HCT116 (cell line): ENCODE measurements at regions not wholly inside any gene's neighbourhood (a gene's known extent, or its start where the extent isn't known, plus 50 kb on each side); places are given as distances from the start of the nearest gene placed in this dataset.

Source experiments
- ATAC-seq: fragments of 200-7000 bp; cut with Tn5 transposase; 2 replicates; pipeline ENCODE4 v1.9.1; 2020; ENCODE audit warnings: mild to moderate bottlenecking, moderate library complexity
- BruUV-seq: library from RNA; stranded (reverse); fragments of 400-500 nt; replicated peaks from 2 replicates; lab custom pipeline; 2021; lab: Mats Ljungman, UMichigan
- CTCF ChIA-PET: fragments of 300-600 bp; sonication (Branson Sonifier 250); formaldehyde crosslinking; loops from one replicate; lab custom pipeline; 2021; ENCODE audit warnings: antibody characterized with exemption; lab: Charles Lee
- POLR2A ChIA-PET: fragments of 300-600, 350-600 bp; sonication (Branson Sonifier 250); formaldehyde crosslinking; loops from one replicate; lab custom pipeline; 2021; ENCODE audit warnings: antibody characterized with exemption; lab: Charles Lee
- RAD21 ChIA-PET, 2 experiments: fragments of 300-600 bp; sonication (Branson Sonifier 250); formaldehyde crosslinking; loops; one replicate each; lab custom pipeline; 2023; ENCODE audit warnings: low total read pairs in 2 of 2; ENCODE audit not compliant: uncharacterized antibody in 2 of 2, unreplicated experiment in 2 of 2, low non-redundant PET in 1 of 2; lab: Charles Lee
- DNase-seq: peaks from one replicate; pipeline ENCODE4 v3.0.0-alpha.2; 2010; ENCODE audit warnings: low read depth, low spot score
- H2AFZ ChIP-seq: fragments of 200-600 bp; shearing (Covaris generic), sonication (generic); 2 replicates; pipeline ENCODE4 v1.6.1; 2017; ENCODE audit warnings: low read depth, mixed run types, mixed read lengths, antibody characterized with exemption, low read length; ENCODE audit not compliant: poor library complexity, severe bottlenecking
- H3K27ac ChIP-seq: 2 replicates; pipeline ENCODE4 v1.5.1; 2012; ENCODE audit warnings: low read depth, low read length
- H3K27me3 ChIP-seq: fragments of 200-600 bp; sonication (generic); 2 replicates; pipeline ENCODE4 v1.6.1; 2016; ENCODE audit warnings: mixed run types, low read length, mixed read lengths; ENCODE audit not compliant: insufficient read depth
- H3K36me3 ChIP-seq, 2 experiments: fragments of 200-500 bp in 1 of 2; fragments of 200-600 bp in 1 of 2; sonication (Bioruptor generic) in 1 of 2; sonication (generic) in 1 of 2; 2 replicates each; pipeline versions ENCODE4 v1.5.1 to v1.6.1; 2014 to 2016; ENCODE audit warnings: low read length in 2 of 2, inconsistent platforms in 1 of 2, mixed read lengths in 1 of 2, mixed run types in 1 of 2; ENCODE audit not compliant: insufficient read depth in 2 of 2, control insufficient read depth in 1 of 2
- H3K4me1 ChIP-seq, 2 experiments: fragments of 200-600 bp in 1 of 2; sonication (generic) in 1 of 2; 2 replicates each; pipeline versions ENCODE4 v1.5.1 to v1.6.1; 2012 to 2017; ENCODE audit warnings: low read length in 2 of 2, inconsistent platforms in 1 of 2, mild to moderate bottlenecking in 1 of 2, mixed read lengths in 1 of 2, mixed run types in 1 of 2, moderate library complexity in 1 of 2; ENCODE audit not compliant: insufficient read depth in 2 of 2, control insufficient read depth in 1 of 2
- H3K4me2 ChIP-seq: fragments of 200-600 bp; sonication (generic); 2 replicates; pipeline ENCODE4 v1.6.1; 2017; ENCODE audit warnings: mixed run types, low read length, mixed read lengths
- H3K4me3 ChIP-seq, 2 experiments: fragments of 200-600 bp in 1 of 2; sonication (generic) in 1 of 2; replicated peaks in 1 of 2; 2 replicates each; pipeline ENCODE4 v1.5.1; 2011 to 2016; ENCODE audit warnings: low read length in 2 of 2, control low read depth in 1 of 2, low read depth in 1 of 2, mild to moderate bottlenecking in 1 of 2, mixed read lengths in 1 of 2, mixed run types in 1 of 2
- H3K79me2 ChIP-seq: fragments of 200-600 bp; sonication (generic); 2 replicates; pipeline ENCODE4 v1.6.1; 2017; ENCODE audit warnings: mild to moderate bottlenecking, mixed run types, low read length, moderate library complexity, mixed read lengths; ENCODE audit not compliant: insufficient read depth
- H3K9ac ChIP-seq: fragments of 200-600 bp; sonication (generic); 2 replicates; pipeline ENCODE4 v1.6.1; 2016; ENCODE audit warnings: low read length, mixed read lengths
- H3K9me2 ChIP-seq: fragments of 200-600 bp; sonication (generic), shearing (Covaris generic); 2 replicates; pipeline ENCODE4 v1.6.1; 2017; ENCODE audit warnings: mixed run types, mild to moderate bottlenecking, moderate library complexity; ENCODE audit not compliant: insufficient read depth
- H3K9me3 ChIP-seq, 2 experiments: fragments of 200-500 bp in 1 of 2; fragments of 200-600 bp in 1 of 2; sonication (Bioruptor generic) in 1 of 2; sonication (generic) in 1 of 2; 2 replicates each; pipeline ENCODE4 v1.6.1; 2014 to 2017; ENCODE audit warnings: low read length in 2 of 2, mixed read lengths in 2 of 2, inconsistent platforms in 1 of 2, low read depth in 1 of 2, mild to moderate bottlenecking in 1 of 2, mixed run types in 1 of 2, moderate library complexity in 1 of 2; ENCODE audit not compliant: control insufficient read depth in 1 of 2, insufficient read depth in 1 of 2
- H4K20me1 ChIP-seq: fragments of 200-600 bp; sonication (generic), shearing (Covaris generic); 2 replicates; pipeline ENCODE4 v1.6.1; 2017; ENCODE audit warnings: mixed run types, mild to moderate bottlenecking, moderate library complexity; ENCODE audit not compliant: insufficient read depth
- CBX3 ChIP-seq: IDR thresholded peaks from 2 replicates; pipeline ENCODE4 v1.6.1; 2012; ENCODE audit warnings: low read depth
- CEBPB ChIP-seq: IDR thresholded peaks from 2 replicates; pipeline ENCODE4 v1.6.1; 2012; ENCODE audit warnings: low read depth
- CTCF ChIP-seq, 3 experiments: fragments of 200-600 bp in 1 of 3; sonication (generic) in 1 of 3; IDR thresholded peaks in 2 of 3; conservative IDR thresholded peaks in 1 of 3; 2 replicates each; pipeline ENCODE4 v1.5.1; 2012 to 2017; ENCODE audit warnings: low read depth in 2 of 3, low read length in 2 of 3, antibody characterized with exemption in 1 of 3, borderline replicate concordance in 1 of 3, control low read depth in 1 of 3, mild to moderate bottlenecking in 1 of 3, mixed read lengths in 1 of 3, mixed run types in 1 of 3, moderate library complexity in 1 of 3; ENCODE audit not compliant: insufficient read depth in 1 of 3
- ELF1 ChIP-seq: IDR thresholded peaks from 2 replicates; pipeline ENCODE4 v1.6.1; 2012; ENCODE audit warnings: low read depth, borderline replicate concordance
- EZH2 ChIP-seq: fragments of 200-600 bp; sonication (generic); IDR thresholded peaks from 2 replicates; pipeline ENCODE4 v1.6.1; 2017; ENCODE audit warnings: antibody characterized with exemption, mixed run types
- EZH2phosphoT487 ChIP-seq: fragments of 200-600 bp; IDR thresholded peaks from 2 replicates; pipeline ENCODE4 v1.6.1; 2018; ENCODE audit warnings: antibody characterized with exemption, borderline replicate concordance
- MAX ChIP-seq: IDR thresholded peaks from 2 replicates; pipeline ENCODE4 v1.6.1; 2012
- POLR2AphosphoS5 ChIP-seq: IDR thresholded peaks from 2 replicates; pipeline ENCODE4 v1.6.1; 2011; ENCODE audit warnings: mild to moderate bottlenecking, low read depth, low read length, moderate library complexity
- SP1 ChIP-seq: IDR thresholded peaks from 2 replicates; pipeline ENCODE4 v1.6.1; 2012; ENCODE audit warnings: low read depth
- SRF ChIP-seq: IDR thresholded peaks from 2 replicates; pipeline ENCODE4 v1.6.1; 2012; ENCODE audit warnings: low read depth
- ZFX ChIP-seq: fragments of 450-650 bp; IDR thresholded peaks from 2 replicates; pipeline ENCODE4 v1.6.1; 2017
- intact Hi-C: fragments of 100-400 bp; cut with micrococcal nuclease; formaldehyde crosslinking; loops from 2 replicates; pipeline ENCODE4 v1.10.0; 2022
- TF ChIP-seq, protein P1 (sequence below): IDR thresholded peaks from 2 replicates; pipeline ENCODE4 v1.6.1; 2011; ENCODE audit warnings: mild to moderate bottlenecking, low read length, moderate library complexity; ENCODE audit not compliant: insufficient replicate concordance; ENCODE audit errors: extremely low read depth

GRCh38 chr18:34592481-34592880, 117.6 kb upstream of the DTNA start:
- no peaks in the 10 kb centered on the region for H3K9me3 ChIP-seq
- no TSS peak for BruUV-seq
- ATAC-seq (no peak), DNase-seq (no peak)
- no peak overlapping the region for H3K4me3 ChIP-seq
- ChIA-PET RAD21 (no interaction called here), CTCF (no interaction called here), POLR2A (no interaction called here)
- no peaks in the 10 kb centered on the region for H3K4me1 ChIP-seq
- H3K36me3 ChIP-seq = no peaks in the 10 kb centered on the region
- no peak overlapping the region for H2AFZ ChIP-seq
- intact Hi-C loops = no loop called here
- no peaks in the 10 kb centered on the region for H3K9me2 ChIP-seq
- no peak for TF ChIP-seq EZH2phosphoT487
- TF ChIP-seq, protein P1, sequence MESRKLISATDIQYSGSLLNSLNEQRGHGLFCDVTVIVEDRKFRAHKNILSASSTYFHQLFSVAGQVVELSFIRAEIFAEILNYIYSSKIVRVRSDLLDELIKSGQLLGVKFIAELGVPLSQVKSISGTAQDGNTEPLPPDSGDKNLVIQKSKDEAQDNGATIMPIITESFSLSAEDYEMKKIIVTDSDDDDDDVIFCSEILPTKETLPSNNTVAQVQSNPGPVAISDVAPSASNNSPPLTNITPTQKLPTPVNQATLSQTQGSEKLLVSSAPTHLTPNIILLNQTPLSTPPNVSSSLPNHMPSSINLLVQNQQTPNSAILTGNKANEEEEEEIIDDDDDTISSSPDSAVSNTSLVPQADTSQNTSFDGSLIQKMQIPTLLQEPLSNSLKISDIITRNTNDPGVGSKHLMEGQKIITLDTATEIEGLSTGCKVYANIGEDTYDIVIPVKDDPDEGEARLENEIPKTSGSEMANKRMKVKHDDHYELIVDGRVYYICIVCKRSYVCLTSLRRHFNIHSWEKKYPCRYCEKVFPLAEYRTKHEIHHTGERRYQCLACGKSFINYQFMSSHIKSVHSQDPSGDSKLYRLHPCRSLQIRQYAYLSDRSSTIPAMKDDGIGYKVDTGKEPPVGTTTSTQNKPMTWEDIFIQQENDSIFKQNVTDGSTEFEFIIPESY = no peak
- no peak for TF ChIP-seq ELF1
- no peak for TF ChIP-seq CEBPB
- TF ChIP-seq CTCF (IDR thresholded peaks at IDR 0.05 in 2 of 3, conservative IDR thresholded peaks at IDR 0.05 in 1 of 3; ENCODE audit: borderline replicate concordance in 1 of 3, insufficient read depth in 1 of 3, low read depth in 2 of 3, low read length in 2 of 3) = no peak
- no peak for TF ChIP-seq SP1
- no peak for TF ChIP-seq SRF
- no peak for TF ChIP-seq MAX
- no peak for TF ChIP-seq EZH2
- TF ChIP-seq POLR2AphosphoS5 = no peak
- TF ChIP-seq CBX3 = no peak
- no peak for TF ChIP-seq ZFX
- H3K4me2 ChIP-seq = no peak overlapping the region
- no peaks in the 10 kb centered on the region for H3K79me2 ChIP-seq
- 0 out of 2 replicates have a peak, but pooled peaks cover 3% of the 10 kb centered on the region for H3K27me3 ChIP-seq
- H3K27ac ChIP-seq = no peak overlapping the region
- H4K20me1 ChIP-seq = no peaks in the 10 kb centered on the region
- H3K9ac ChIP-seq = no peak overlapping the region
